Ishikawa (cell line): ENCODE measurements at regions not wholly inside any gene's neighbourhood (a gene's known extent, or its start where the extent isn't known, plus 50 kb on each side); places are given as distances from the start of the nearest gene placed in this dataset.

Experiments used
- CEBPB ChIP-seq: IDR thresholded peaks from 2 replicates; pipeline ENCODE4 v1.6.1; 2012
- CREB1 ChIP-seq: IDR thresholded peaks from 2 replicates; pipeline ENCODE4 v1.6.1; 2012; ENCODE audit warnings: low read depth
- TF ChIP-seq, protein P1 (sequence below): IDR thresholded peaks from 2 replicates; pipeline ENCODE4 v1.6.1; 2012

DNA sequence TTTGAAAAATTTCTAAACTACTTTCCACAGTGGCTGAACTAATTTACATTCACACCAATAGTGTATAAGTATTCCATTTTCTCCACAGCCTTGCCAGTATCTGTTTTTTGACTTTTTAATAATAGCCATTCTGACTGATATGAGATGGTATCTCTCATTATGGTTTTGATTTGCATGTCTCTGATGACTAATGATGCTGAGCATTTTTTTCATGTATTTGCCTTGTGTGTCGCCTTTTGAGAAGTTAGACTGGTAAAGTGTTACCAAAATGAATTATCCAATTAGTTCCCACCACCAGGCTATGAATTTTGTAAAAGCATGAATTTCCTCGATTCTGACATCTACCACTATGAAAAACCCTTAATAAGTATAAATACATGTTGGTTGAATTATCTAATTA lies 242.2 kb upstream of the GK2 start:
- TF ChIP-seq CEBPB: no peak
- TF ChIP-seq, protein P1, sequence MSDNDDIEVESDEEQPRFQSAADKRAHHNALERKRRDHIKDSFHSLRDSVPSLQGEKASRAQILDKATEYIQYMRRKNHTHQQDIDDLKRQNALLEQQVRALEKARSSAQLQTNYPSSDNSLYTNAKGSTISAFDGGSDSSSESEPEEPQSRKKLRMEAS: no peak
- TF ChIP-seq CREB1: no peak
